MCF 10A (cell line): ENCODE measurements at regions not wholly inside any gene's neighbourhood (a gene's known extent, or its start where the extent isn't known, plus 50 kb on each side); places are given as distances from the start of the nearest gene placed in this dataset.

Experiments used
- BruUV-seq: library from RNA; stranded (reverse); fragments of 400-500 nt; replicated peaks from 2 replicates; lab custom pipeline; 2021; lab: Mats Ljungman, UMichigan
- CTCF ChIA-PET: fragments of 300-600 bp; sonication (Branson Sonifier 250); formaldehyde crosslinking; extraction: SDS; loops from one replicate; lab custom pipeline; 2021; ENCODE audit warnings: antibody characterized with exemption, inconsistent platforms; lab: Yijun Ruan, JAX
- POLR2A ChIA-PET: fragments of 300-600, 350-650 bp; sonication (Branson Sonifier 250); formaldehyde crosslinking; extraction: SDS; loops from one replicate; lab custom pipeline; 2020; ENCODE audit warnings: antibody characterized with exemption, inconsistent platforms; lab: Yijun Ruan, JAX
- DNase-seq: peaks from one replicate; pipeline ENCODE4 v3.0.0-alpha.2; 2018; ENCODE audit not compliant: unreplicated experiment
- H3K27ac Mint-ChIP-seq: one replicate; pipeline ENCODE4 v1.8.0; 2022; ENCODE audit warnings: mild to moderate bottlenecking, low read depth, mixed read lengths; ENCODE audit not compliant: unreplicated experiment
- H3K27me3 Mint-ChIP-seq: one replicate; pipeline ENCODE4 v1.8.0; 2022; ENCODE audit warnings: mixed read lengths; ENCODE audit not compliant: insufficient read depth, unreplicated experiment
- H3K36me3 Mint-ChIP-seq: one replicate; pipeline ENCODE4 v1.8.0; 2022; ENCODE audit warnings: mild to moderate bottlenecking, moderate library complexity, mixed read lengths; ENCODE audit not compliant: insufficient read depth, unreplicated experiment
- H3K4me1 Mint-ChIP-seq: one replicate; pipeline ENCODE4 v1.8.0; 2022; ENCODE audit warnings: mixed read lengths; ENCODE audit not compliant: insufficient read depth, unreplicated experiment
- H3K4me3 Mint-ChIP-seq: one replicate; pipeline ENCODE4 v1.8.0; 2022; ENCODE audit warnings: mild to moderate bottlenecking, moderate library complexity, mixed read lengths; ENCODE audit not compliant: unreplicated experiment
- H3K9me3 Mint-ChIP-seq: one replicate; pipeline ENCODE4 v1.8.0; 2022; ENCODE audit warnings: mixed read lengths; ENCODE audit not compliant: unreplicated experiment
- CTCF ChIP-seq: fragments of 200-600 bp; IDR thresholded peaks from one replicate; pipeline ENCODE4 v1.8.0; 2022; ENCODE audit warnings: antibody characterized with exemption, mild to moderate bottlenecking; ENCODE audit not compliant: unreplicated experiment
- intact Hi-C: fragments of 100-400 bp; cut with micrococcal nuclease; formaldehyde crosslinking; loops from 2 replicates; pipeline ENCODE4 v1.14.1; 2022

GRCh38 chr16:64809876-64810629, 311.8 kb downstream of the CDH11 start:
- Mint-ChIP-seq H3K9me3 (peaks cover 7% of the 10 kb centered on the region), H3K4me3 (no peak overlapping the region), H3K4me1 (no peaks in the 10 kb centered on the region), H3K36me3 (no peaks in the 10 kb centered on the region), H3K27me3 (no peaks in the 10 kb centered on the region), H3K27ac (no peak overlapping the region)
- ChIA-PET POLR2A (no interaction called here), CTCF (no interaction called here)
- no peak for DNase-seq
- BruUV-seq, result no TSS peak
- intact Hi-C loops, result no loop called here
- TF ChIP-seq CTCF, result no peak

- intact Hi-C loops, result no loop called here
Measured at GRCh38 chr16:64808474-64808873, 313.4 kb downstream of the CDH11 start.

GRCh38 chr16:64791756-64792155, 330.1 kb downstream of the CDH11 start:
- POLR2A ChIA-PET, result no interaction called here
- H3K4me3 Mint-ChIP-seq, result no peak overlapping the region
- H3K4me1 Mint-ChIP-seq, result no peaks in the 10 kb centered on the region

More at GRCh38 chr16:64808474-64808873, 313.4 kb downstream of the CDH11 start:
- Mint-ChIP-seq H3K36me3 (no peaks in the 10 kb centered on the region), H3K4me3 (no peak overlapping the region), H3K27ac (no peak overlapping the region), H3K9me3 (peaks cover 7% of the 10 kb centered on the region), H3K27me3 (no peaks in the 10 kb centered on the region), H3K4me1 (no peaks in the 10 kb centered on the region)
- BruUV-seq, result no TSS peak
- ChIA-PET POLR2A (no interaction called here), CTCF (interaction anchor here (1.2 kb wide), 1 partner anchor 27 kb away, joined by 4 read pairs; no protein-coding TSS in a partner anchor)
- TF ChIP-seq CTCF, result no peak
- DNase-seq, result no peak

GRCh38 chr16:64784635-64785034, 337.2 kb downstream of the CDH11 start:
- ChIA-PET POLR2A (no interaction called here), CTCF (no interaction called here)
- H3K36me3 Mint-ChIP-seq, result no peaks in the 10 kb centered on the region
- H3K9me3 Mint-ChIP-seq, result no peaks in the 10 kb centered on the region
- TF ChIP-seq CTCF, result no peak
- no peaks in the 10 kb centered on the region for H3K4me1 Mint-ChIP-seq
- DNase-seq, result no peak
- intact Hi-C loops, result no loop called here
- no peak overlapping the region for H3K27ac Mint-ChIP-seq
- no TSS peak for BruUV-seq
- no peaks in the 10 kb centered on the region for H3K27me3 Mint-ChIP-seq
- no peak overlapping the region for H3K4me3 Mint-ChIP-seq

More at GRCh38 chr16:64791756-64792155, 330.1 kb downstream of the CDH11 start:
- intact Hi-C loops, result no loop called here
- H3K36me3 Mint-ChIP-seq, result no peaks in the 10 kb centered on the region
- no peaks in the 10 kb centered on the region for H3K27me3 Mint-ChIP-seq
- no TSS peak for BruUV-seq
- no peak for DNase-seq
- CTCF ChIA-PET, result interaction anchor here (0.7 kb wide), 1 partner anchor 63 kb away, joined by 4 read pairs; no protein-coding TSS in a partner anchor
- no peak for TF ChIP-seq CTCF
- H3K9me3 Mint-ChIP-seq, result no peaks in the 10 kb centered on the region
- no peak overlapping the region for H3K27ac Mint-ChIP-seq
